ENCODE measurements at regions not wholly inside any gene's neighbourhood (a gene's known extent, or its start where the extent isn't known, plus 50 kb on each side); places are given as distances from the start of the nearest gene placed in this dataset.

- H3K27ac ChIP-seq (ENCODE audit: low read length), result no peak overlapping the region
- H2AFZ ChIP-seq (ENCODE audit: low read length), result no peak overlapping the region
- H3K9ac ChIP-seq (ENCODE audit: low read length), result no peak overlapping the region
- no peak overlapping the region for H3K4me3 ChIP-seq (ENCODE audit: low read length)
- DNase-seq, result no peak
- H3K79me2 ChIP-seq (ENCODE audit: low read length), result no peaks in the 10 kb centered on the region
- no peaks in the 10 kb centered on the region for H3K9me2 ChIP-seq (replicated peaks; ENCODE audit: insufficient read depth, low read length)
- no peaks in the 10 kb centered on the region for H3K9me3 ChIP-seq (ENCODE audit: low read length)
- H4K20me1 ChIP-seq (ENCODE audit: insufficient read depth, low read depth, low read length), result no peaks in the 10 kb centered on the region
- no peaks in the 10 kb centered on the region for H3K36me3 ChIP-seq (ENCODE audit: insufficient read depth, low read length)
- H3K4me1 ChIP-seq (ENCODE audit: low read length), result no peaks in the 10 kb centered on the region
- no peak overlapping the region for H3K4me2 ChIP-seq (ENCODE audit: low read depth, low read length, poor library complexity, severe bottlenecking)
- no peaks in the 10 kb centered on the region for H3K27me3 ChIP-seq (ENCODE audit: low read length)
These were observed 131.5 kb upstream of the TNC start for GRCh38 chr9:115249488-115249887.

GRCh38 chr9:115250621-115251032, 132.7 kb upstream of the TNC start:
- no peak overlapping the region for H2AFZ ChIP-seq (ENCODE audit: low read length)
- no peaks in the 10 kb centered on the region for H3K4me1 ChIP-seq (ENCODE audit: low read length)
- no peaks in the 10 kb centered on the region for H3K79me2 ChIP-seq (ENCODE audit: low read length)
- no peak overlapping the region for H3K9ac ChIP-seq (ENCODE audit: low read length)
- H3K27ac ChIP-seq (ENCODE audit: low read length), result no peak overlapping the region
- no peak overlapping the region for H3K4me2 ChIP-seq (ENCODE audit: low read depth, low read length, poor library complexity, severe bottlenecking)
- no peaks in the 10 kb centered on the region for H3K9me3 ChIP-seq (ENCODE audit: low read length)
- no peak overlapping the region for H3K4me3 ChIP-seq (ENCODE audit: low read length)
- H3K36me3 ChIP-seq (ENCODE audit: insufficient read depth, low read length), result no peaks in the 10 kb centered on the region
- no peaks in the 10 kb centered on the region for H3K27me3 ChIP-seq (ENCODE audit: low read length)
- H4K20me1 ChIP-seq (ENCODE audit: insufficient read depth, low read depth, low read length), result no peaks in the 10 kb centered on the region
- no peaks in the 10 kb centered on the region for H3K9me2 ChIP-seq (replicated peaks; ENCODE audit: insufficient read depth, low read length)
- DNase-seq, result no peak

- Histone ChIP-seq H3K4me1 (ENCODE audit: low read length) (no peaks in the 10 kb centered on the region), H4K20me1 (ENCODE audit: insufficient read depth, low read depth, low read length) (no peaks in the 10 kb centered on the region), H3K9ac (ENCODE audit: low read length) (no peak overlapping the region), H3K79me2 (ENCODE audit: low read length) (no peaks in the 10 kb centered on the region), H3K36me3 (ENCODE audit: insufficient read depth, low read length) (no peaks in the 10 kb centered on the region), H3K9me3 (ENCODE audit: low read length) (no peaks in the 10 kb centered on the region), H3K4me2 (ENCODE audit: low read depth, low read length, poor library complexity, severe bottlenecking) (no peak overlapping the region), H2AFZ (ENCODE audit: low read length) (no peak overlapping the region), H3K27ac (ENCODE audit: low read length) (no peak overlapping the region), H3K9me2 (replicated peaks; ENCODE audit: insufficient read depth, low read length) (no peaks in the 10 kb centered on the region), H3K27me3 (ENCODE audit: low read length) (no peaks in the 10 kb centered on the region), H3K4me3 (ENCODE audit: low read length) (no peak overlapping the region)
- DNase-seq, result no peak
These were observed 136.6 kb upstream of the TNC start for GRCh38 chr9:115254287-115255180.

GRCh38 chr9:115261656-115262081, 143.7 kb upstream of the TNC start:
- H3K79me2 ChIP-seq (ENCODE audit: low read length), result no peaks in the 10 kb centered on the region
- no peaks in the 10 kb centered on the region for H3K36me3 ChIP-seq (ENCODE audit: insufficient read depth, low read length)
- no peaks in the 10 kb centered on the region for H3K9me3 ChIP-seq (ENCODE audit: low read length)
- H3K4me3 ChIP-seq (ENCODE audit: low read length), result no peak overlapping the region
- H2AFZ ChIP-seq (ENCODE audit: low read length), result no peak overlapping the region
- H4K20me1 ChIP-seq (ENCODE audit: insufficient read depth, low read depth, low read length), result no peaks in the 10 kb centered on the region
- no peak for DNase-seq
- H3K9ac ChIP-seq (ENCODE audit: low read length), result no peak overlapping the region
- no peaks in the 10 kb centered on the region for H3K4me1 ChIP-seq (ENCODE audit: low read length)
- H3K27me3 ChIP-seq (ENCODE audit: low read length), result no peaks in the 10 kb centered on the region
- no peak overlapping the region for H3K27ac ChIP-seq (ENCODE audit: low read length)
- no peaks in the 10 kb centered on the region for H3K9me2 ChIP-seq (replicated peaks; ENCODE audit: insufficient read depth, low read length)
- H3K4me2 ChIP-seq (ENCODE audit: low read depth, low read length, poor library complexity, severe bottlenecking), result no peak overlapping the region

GRCh38 chr9:115262477-115262876, 144.5 kb upstream of the TNC start:
- H3K4me3 ChIP-seq (ENCODE audit: low read length), result no peak overlapping the region
- H3K27ac ChIP-seq (ENCODE audit: low read length), result no peak overlapping the region
- H3K79me2 ChIP-seq (ENCODE audit: low read length), result no peaks in the 10 kb centered on the region
- no peaks in the 10 kb centered on the region for H3K9me3 ChIP-seq (ENCODE audit: low read length)
- no peak overlapping the region for H3K9ac ChIP-seq (ENCODE audit: low read length)
- no peak for DNase-seq
- no peaks in the 10 kb centered on the region for H3K36me3 ChIP-seq (ENCODE audit: insufficient read depth, low read length)
- H3K4me1 ChIP-seq (ENCODE audit: low read length), result no peaks in the 10 kb centered on the region
- H3K9me2 ChIP-seq (replicated peaks; ENCODE audit: insufficient read depth, low read length), result no peaks in the 10 kb centered on the region
- no peaks in the 10 kb centered on the region for H4K20me1 ChIP-seq (ENCODE audit: insufficient read depth, low read depth, low read length)
- no peak overlapping the region for H2AFZ ChIP-seq (ENCODE audit: low read length)
- H3K4me2 ChIP-seq (ENCODE audit: low read depth, low read length, poor library complexity, severe bottlenecking), result no peak overlapping the region
- H3K27me3 ChIP-seq (ENCODE audit: low read length), result no peaks in the 10 kb centered on the region

GRCh38 chr9:115262952-115263351, 145.0 kb upstream of the TNC start:
- H3K36me3 ChIP-seq (ENCODE audit: insufficient read depth, low read length), result no peaks in the 10 kb centered on the region
- no peaks in the 10 kb centered on the region for H4K20me1 ChIP-seq (ENCODE audit: insufficient read depth, low read depth, low read length)
- no peak overlapping the region for H2AFZ ChIP-seq (ENCODE audit: low read length)
- no peaks in the 10 kb centered on the region for H3K27me3 ChIP-seq (ENCODE audit: low read length)
- no peaks in the 10 kb centered on the region for H3K4me1 ChIP-seq (ENCODE audit: low read length)
- H3K4me2 ChIP-seq (ENCODE audit: low read depth, low read length, poor library complexity, severe bottlenecking), result no peak overlapping the region
- no peak overlapping the region for H3K4me3 ChIP-seq (ENCODE audit: low read length)
- H3K79me2 ChIP-seq (ENCODE audit: low read length), result no peaks in the 10 kb centered on the region
- no peaks in the 10 kb centered on the region for H3K9me3 ChIP-seq (ENCODE audit: low read length)
- no peaks in the 10 kb centered on the region for H3K9me2 ChIP-seq (replicated peaks; ENCODE audit: insufficient read depth, low read length)
- H3K9ac ChIP-seq (ENCODE audit: low read length), result no peak overlapping the region
- H3K27ac ChIP-seq (ENCODE audit: low read length), result no peak overlapping the region
- no peak for DNase-seq

GRCh38 chr9:115263371-115264075, 145.6 kb upstream of the TNC start:
- H3K9me3 ChIP-seq (ENCODE audit: low read length), result no peaks in the 10 kb centered on the region
- no peak overlapping the region for H2AFZ ChIP-seq (ENCODE audit: low read length)
- H3K36me3 ChIP-seq (ENCODE audit: insufficient read depth, low read length), result no peaks in the 10 kb centered on the region
- no peak for DNase-seq
- no peaks in the 10 kb centered on the region for H4K20me1 ChIP-seq (ENCODE audit: insufficient read depth, low read depth, low read length)
- no peak overlapping the region for H3K27ac ChIP-seq (ENCODE audit: low read length)
- no peak overlapping the region for H3K4me3 ChIP-seq (ENCODE audit: low read length)
- no peaks in the 10 kb centered on the region for H3K27me3 ChIP-seq (ENCODE audit: low read length)
- H3K4me2 ChIP-seq (ENCODE audit: low read depth, low read length, poor library complexity, severe bottlenecking), result no peak overlapping the region
- H3K4me1 ChIP-seq (ENCODE audit: low read length), result no peaks in the 10 kb centered on the region
- no peaks in the 10 kb centered on the region for H3K9me2 ChIP-seq (replicated peaks; ENCODE audit: insufficient read depth, low read length)
- no peak overlapping the region for H3K9ac ChIP-seq (ENCODE audit: low read length)
- H3K79me2 ChIP-seq (ENCODE audit: low read length), result no peaks in the 10 kb centered on the region

- H3K36me3 ChIP-seq (ENCODE audit: insufficient read depth, low read length), result no peaks in the 10 kb centered on the region
- no peaks in the 10 kb centered on the region for H4K20me1 ChIP-seq (ENCODE audit: insufficient read depth, low read depth, low read length)
- no peaks in the 10 kb centered on the region for H3K4me1 ChIP-seq (ENCODE audit: low read length)
- H3K9ac ChIP-seq (ENCODE audit: low read length), result no peak overlapping the region
- H2AFZ ChIP-seq (ENCODE audit: low read length), result no peak overlapping the region
- no peak overlapping the region for H3K4me3 ChIP-seq (ENCODE audit: low read length)
- H3K27ac ChIP-seq (ENCODE audit: low read length), result no peak overlapping the region
- no peaks in the 10 kb centered on the region for H3K9me2 ChIP-seq (replicated peaks; ENCODE audit: insufficient read depth, low read length)
- H3K27me3 ChIP-seq (ENCODE audit: low read length), result no peaks in the 10 kb centered on the region
- DNase-seq, result no peak
- no peak overlapping the region for H3K4me2 ChIP-seq (ENCODE audit: low read depth, low read length, poor library complexity, severe bottlenecking)
- no peaks in the 10 kb centered on the region for H3K79me2 ChIP-seq (ENCODE audit: low read length)
- H3K9me3 ChIP-seq (ENCODE audit: low read length), result no peaks in the 10 kb centered on the region
These were observed 146.4 kb upstream of the TNC start for GRCh38 chr9:115264313-115264712.

Data from Karpas-422 (cell line).